ENCODE measurements at regions not wholly inside any gene's neighbourhood (a gene's known extent, or its start where the extent isn't known, plus 50 kb on each side); places are given as distances from the start of the nearest gene placed in this dataset.

DNA sequence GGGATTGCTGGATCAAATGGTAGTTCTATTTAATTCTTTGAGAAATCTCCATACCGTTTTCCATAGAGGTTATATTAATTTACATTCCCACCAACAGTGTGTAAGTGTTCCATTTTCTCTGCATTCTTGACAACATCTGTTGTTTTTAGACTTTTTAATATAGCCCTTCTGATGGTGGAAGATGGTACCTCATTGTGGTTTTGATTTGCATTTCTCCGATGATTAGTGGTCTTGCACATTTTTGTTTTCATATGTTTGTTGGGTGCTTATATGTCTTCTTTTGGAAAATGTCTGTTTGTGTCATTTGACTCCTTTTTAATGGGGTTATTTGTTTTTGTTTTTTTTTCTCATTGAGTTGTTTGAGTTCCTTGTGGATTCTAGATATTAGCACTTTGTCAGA is 75.3 kb upstream of the PUDP start:
- no peak overlapping the region for H3K4me3 ChIP-seq (ENCODE audit: low read depth, low read length)
- TF ChIP-seq, protein P1, sequence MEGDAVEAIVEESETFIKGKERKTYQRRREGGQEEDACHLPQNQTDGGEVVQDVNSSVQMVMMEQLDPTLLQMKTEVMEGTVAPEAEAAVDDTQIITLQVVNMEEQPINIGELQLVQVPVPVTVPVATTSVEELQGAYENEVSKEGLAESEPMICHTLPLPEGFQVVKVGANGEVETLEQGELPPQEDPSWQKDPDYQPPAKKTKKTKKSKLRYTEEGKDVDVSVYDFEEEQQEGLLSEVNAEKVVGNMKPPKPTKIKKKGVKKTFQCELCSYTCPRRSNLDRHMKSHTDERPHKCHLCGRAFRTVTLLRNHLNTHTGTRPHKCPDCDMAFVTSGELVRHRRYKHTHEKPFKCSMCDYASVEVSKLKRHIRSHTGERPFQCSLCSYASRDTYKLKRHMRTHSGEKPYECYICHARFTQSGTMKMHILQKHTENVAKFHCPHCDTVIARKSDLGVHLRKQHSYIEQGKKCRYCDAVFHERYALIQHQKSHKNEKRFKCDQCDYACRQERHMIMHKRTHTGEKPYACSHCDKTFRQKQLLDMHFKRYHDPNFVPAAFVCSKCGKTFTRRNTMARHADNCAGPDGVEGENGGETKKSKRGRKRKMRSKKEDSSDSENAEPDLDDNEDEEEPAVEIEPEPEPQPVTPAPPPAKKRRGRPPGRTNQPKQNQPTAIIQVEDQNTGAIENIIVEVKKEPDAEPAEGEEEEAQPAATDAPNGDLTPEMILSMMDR (IDR thresholded peaks at IDR 0.05; ENCODE audit: borderline replicate concordance, insufficient read depth, low read depth, low read length), result no peak

DNA sequence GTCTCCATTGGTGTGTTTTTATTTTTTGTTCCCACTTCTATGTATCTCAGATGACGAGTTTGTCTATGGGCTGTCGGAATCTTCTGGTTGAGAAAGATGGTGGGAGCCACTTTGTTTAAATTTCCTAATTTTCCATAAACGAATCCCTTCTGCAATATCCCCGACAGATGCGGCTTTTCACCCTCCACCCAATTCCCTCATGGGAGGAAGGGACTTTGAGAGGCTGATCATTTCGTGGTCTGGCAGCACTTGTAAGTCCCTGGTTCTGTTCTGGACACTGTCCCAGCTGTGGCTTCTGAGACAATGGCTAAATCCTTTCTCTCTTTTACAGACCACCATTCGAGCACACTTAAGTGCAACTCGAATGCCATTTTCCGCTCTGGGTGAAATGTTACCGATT is 72.2 kb upstream of the PUDP start:
- H3K4me3 ChIP-seq (ENCODE audit: low read depth, low read length), result no peak overlapping the region
- TF ChIP-seq, protein P1 (IDR thresholded peaks at IDR 0.05; ENCODE audit: borderline replicate concordance, insufficient read depth, low read depth, low read length), result no peak

DNA sequence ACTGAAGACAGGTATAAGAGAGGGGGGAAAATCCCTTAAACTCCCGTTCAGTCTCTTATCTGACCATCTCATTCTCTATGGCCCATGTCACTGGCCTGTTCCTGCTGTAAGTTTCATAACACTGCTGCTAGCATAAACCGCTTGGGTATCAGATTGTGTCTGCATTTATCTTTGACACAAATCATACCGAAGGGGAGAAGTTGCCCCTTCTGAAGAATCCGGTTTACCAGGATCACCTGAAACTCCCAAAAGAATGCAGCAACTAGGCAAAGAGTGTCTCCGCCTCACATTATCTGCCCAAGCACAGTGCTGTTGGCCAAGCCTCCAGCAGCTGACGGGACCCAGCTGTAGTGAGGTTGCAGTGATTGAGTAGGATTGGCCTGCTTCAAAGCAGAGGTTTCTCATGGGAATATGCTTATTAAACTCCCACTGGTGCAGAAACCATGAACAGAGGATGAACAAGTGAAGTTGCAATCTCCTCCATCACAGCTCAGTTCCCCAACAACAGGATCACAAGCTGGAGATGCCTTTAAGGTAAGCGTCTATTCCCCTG is 71.3 kb upstream of the PUDP start:
- TF ChIP-seq, protein P1 (IDR thresholded peaks at IDR 0.05; ENCODE audit: borderline replicate concordance, insufficient read depth, low read depth, low read length), result no peak
- no peak overlapping the region for H3K4me3 ChIP-seq (ENCODE audit: low read depth, low read length)

DNA sequence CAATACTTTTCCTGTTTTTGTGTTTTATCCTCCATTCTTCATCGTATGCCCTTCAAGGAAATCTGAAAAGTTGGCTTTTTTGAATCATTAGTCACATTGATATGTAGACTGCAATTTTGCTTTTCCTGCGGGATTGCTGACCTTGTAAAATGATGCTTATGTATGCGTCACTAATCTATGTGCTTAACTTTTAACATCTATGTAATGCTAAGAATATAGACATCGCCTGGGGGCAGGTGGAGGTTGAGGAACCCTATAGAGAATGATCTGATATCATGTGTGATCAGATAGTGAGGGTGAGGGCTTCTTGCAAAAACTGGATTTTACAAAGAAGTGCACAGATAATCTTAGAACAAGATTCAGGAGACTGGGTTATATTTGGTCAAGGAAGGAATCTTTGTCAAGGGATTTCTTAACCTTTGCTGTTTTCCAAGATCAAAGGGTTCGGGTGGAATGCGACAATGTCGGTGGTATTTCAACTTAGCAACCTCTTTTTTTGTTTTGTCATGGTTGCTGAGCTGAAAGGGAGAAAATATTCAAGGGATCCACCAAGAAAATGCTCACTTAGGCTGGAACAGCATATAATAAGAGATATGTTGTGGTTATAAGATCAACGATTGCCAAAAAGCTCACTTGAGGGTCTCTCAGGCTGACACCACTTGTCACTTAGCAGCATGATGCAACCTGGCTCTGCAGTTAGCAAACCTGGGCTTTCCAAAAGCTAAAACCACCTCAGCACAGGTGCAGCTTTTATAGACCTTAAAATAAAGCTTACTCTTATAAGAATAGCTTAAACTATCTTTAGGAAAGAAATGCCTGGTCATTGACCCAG is 70.6 kb upstream of the PUDP start:
- TF ChIP-seq, protein P1 (IDR thresholded peaks at IDR 0.05; ENCODE audit: borderline replicate concordance, insufficient read depth, low read depth, low read length), result no peak
- no peak overlapping the region for H3K4me3 ChIP-seq (ENCODE audit: low read depth, low read length)

DNA sequence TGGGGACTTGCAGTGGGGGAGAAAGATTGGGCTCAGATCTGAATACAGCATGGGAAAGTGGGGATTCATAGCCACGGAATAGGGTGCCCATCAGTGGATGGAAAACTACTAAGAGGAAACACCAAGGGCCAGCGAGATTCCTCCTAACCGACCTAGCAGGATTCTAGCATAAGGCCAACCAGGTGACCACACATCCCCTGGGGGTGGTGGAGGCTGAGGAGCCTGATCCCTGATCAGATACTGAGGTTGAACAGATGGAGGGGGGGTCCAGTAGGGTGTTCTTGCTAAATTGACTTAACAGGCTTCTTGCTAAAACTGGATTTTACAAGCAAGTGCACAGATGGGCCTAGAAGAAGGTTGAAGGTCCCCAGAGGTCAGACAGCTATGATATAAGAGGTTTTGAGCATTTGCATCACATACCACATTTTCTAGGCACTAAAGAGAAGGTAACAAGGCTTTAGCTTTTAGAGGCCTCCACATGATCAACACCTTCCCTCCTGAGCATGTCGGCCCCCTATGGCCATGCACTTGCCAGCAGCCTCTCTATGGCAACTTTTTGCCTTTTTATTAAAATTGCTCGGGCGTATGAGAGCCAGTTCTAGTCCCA is 69.1 kb upstream of the PUDP start:
- no peak overlapping the region for H3K4me3 ChIP-seq (ENCODE audit: low read depth, low read length)
- TF ChIP-seq, protein P1 (IDR thresholded peaks at IDR 0.05; ENCODE audit: borderline replicate concordance, insufficient read depth, low read depth, low read length), result no peak

DNA sequence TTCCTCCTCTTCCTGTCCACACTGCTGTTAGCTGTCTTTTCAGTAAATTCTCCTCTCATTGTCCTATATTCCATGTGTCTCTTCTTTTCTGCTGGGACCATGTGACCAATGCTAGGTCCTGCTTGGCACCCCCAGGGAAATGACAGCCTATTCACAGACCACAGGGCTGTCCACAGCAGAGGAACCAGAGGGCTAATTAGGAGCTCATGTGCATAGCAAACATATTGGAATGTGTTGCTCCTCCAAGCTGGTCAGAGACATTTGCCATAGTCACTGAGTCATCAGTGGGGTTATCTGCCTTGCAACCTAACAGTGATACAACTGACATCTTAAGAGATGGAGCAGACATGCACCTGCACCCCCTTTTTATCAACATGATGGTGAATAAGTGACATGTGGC is 67.9 kb upstream of the PUDP start:
- no peak overlapping the region for H3K4me3 ChIP-seq (ENCODE audit: low read depth, low read length)
- TF ChIP-seq, protein P1 (IDR thresholded peaks at IDR 0.05; ENCODE audit: borderline replicate concordance, insufficient read depth, low read depth, low read length), result no peak

All from GM12875 (cell line).